ENCODE measurements at regions not wholly inside any gene's neighbourhood (a gene's known extent, or its start where the extent isn't known, plus 50 kb on each side); places are given as distances from the start of the nearest gene placed in this dataset.
"Not testable (repeated sequence)": the region's sequence is repeated elsewhere in the genome, so short reads cannot be mapped to it uniquely, and the experiment has no call there.

DNA sequence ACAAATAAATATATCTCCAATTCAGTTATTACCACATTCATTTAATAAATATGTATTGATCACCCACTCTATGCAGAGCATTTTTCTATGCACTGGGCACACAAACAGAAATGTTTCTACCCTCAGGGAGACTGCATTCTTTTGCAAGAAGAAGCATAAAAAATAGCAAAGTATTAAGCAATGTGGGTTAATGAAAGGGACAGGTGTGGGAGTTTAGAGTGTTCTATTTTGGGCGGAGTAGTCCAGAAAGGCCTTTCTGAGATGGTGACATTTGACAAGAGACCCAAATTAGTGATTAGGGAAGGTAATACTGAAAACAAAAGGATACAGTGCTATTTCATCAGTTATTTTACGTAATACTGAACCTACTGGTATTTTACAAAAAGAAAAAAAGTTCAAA, 394.3 kb upstream of the CHST9 start:
- DNase-seq (ENCODE audit: low read depth) = no peak

GRCh38 chr18:27577752-27578151, 392.6 kb upstream of the CHST9 start:
- DNase-seq (ENCODE audit: low read depth) = no peak

DNA sequence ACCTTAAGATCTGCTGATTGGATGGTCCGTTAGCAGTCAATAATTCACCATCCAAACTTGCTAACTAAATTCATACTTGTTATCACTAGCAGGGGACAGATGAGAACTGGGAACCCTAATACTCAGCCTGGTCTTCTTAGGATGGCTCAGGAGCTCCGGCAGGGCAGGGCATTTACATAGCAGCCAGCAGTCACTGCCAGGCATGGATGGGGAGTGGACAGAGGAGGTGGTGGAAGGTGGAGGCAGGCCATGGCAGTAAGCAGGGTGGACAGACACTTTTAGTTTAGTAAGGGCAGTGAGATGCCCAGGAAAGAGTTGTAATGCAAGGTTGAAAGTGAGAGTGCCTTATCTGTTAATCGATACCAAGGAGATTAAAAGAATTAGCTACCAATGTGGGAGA, 392.2 kb upstream of the CHST9 start:
- DNase-seq (ENCODE audit: low read depth) = no peak

DNA sequence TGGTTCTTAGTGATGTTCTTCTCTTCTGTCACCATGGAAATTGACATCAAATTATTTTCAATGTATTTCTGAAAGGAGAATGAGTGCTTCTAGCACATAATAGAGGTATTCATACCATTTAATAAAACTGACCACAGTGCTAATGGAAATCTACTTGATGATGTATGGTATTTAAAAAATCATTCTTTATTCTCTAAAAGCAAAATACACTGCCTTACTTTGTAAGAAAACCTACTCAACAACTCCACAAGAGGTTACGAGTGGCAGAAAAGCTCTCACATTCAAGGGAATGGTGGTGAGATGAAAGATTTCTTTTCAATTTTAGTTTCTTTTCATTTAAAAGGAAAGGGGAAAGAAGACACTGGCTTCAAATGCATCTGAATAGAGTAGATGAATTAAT, 382.3 kb upstream of the CHST9 start:
- DNase-seq (ENCODE audit: low read depth) = no peak

- no peak for DNase-seq (ENCODE audit: low read depth)
Observed at GRCh38 chr18:27564066-27564465, 379.0 kb upstream of the CHST9 start.

GRCh38 chr18:27558388-27559155, 373.5 kb upstream of the CHST9 start:
- no peak for DNase-seq (ENCODE audit: low read depth)

- no peak for DNase-seq (ENCODE audit: low read depth)
Observed at GRCh38 chr18:27556741-27557140, 371.6 kb upstream of the CHST9 start.

GRCh38 chr18:27549335-27550039, 364.4 kb upstream of the CHST9 start:
- no peak for DNase-seq (ENCODE audit: low read depth)

- DNase-seq (ENCODE audit: low read depth) = no peak
Observed at GRCh38 chr18:27546991-27547390, 361.9 kb upstream of the CHST9 start.

DNA sequence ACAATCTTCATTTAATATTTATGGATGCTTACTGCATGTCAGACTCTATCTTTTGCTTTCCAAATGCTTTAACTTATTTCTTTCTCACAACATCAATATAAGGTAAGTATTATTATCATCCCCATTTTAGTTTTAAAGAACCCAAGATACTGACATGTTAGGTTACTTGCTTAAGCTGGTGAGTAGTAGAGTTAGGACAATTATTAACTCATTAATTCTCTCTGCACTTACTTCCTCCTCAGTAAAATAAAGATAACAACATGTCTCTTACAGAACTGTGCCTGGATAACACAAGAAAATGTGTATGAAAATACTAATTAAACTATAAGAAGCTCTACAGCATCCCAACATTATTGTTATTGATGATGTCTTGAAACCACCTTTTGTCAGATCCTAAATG, 359.1 kb upstream of the CHST9 start:
- DNase-seq (ENCODE audit: low read depth) = no peak

- no peak for DNase-seq (ENCODE audit: low read depth)
Observed at GRCh38 chr18:27541293-27541692, 356.2 kb upstream of the CHST9 start.

- DNase-seq (ENCODE audit: low read depth) = no peak
Observed at GRCh38 chr18:27540111-27540510, 355.0 kb upstream of the CHST9 start.

DNA sequence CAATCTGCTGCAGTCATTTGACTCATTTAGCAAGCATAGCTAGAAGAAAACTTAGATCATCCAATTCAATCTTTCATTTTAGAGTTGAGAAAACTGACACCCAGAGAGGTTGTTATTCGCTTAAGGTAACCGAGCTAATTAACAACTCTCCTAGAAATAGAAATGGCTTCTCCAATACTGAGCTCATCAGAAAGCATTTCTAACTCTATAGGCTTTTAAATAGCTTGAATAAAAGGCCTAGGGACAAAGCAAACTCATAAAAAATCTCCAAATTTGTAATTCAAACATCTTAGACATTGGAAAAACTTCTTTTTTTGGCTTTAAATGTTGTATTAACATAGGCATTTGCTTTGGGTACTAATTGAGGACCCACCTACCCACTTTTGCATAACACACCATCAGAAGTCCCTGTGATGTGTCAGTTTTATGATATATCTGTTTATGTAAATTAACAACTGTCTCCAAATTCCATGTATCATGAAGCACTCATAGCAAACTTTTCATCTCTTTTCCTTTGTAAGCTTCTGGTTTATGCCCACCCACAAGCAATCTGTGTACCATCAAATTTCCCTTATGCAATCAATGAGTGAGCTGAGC, 343.9 kb upstream of the CHST9 start:
- no peak for DNase-seq (ENCODE audit: low read depth)

DNA sequence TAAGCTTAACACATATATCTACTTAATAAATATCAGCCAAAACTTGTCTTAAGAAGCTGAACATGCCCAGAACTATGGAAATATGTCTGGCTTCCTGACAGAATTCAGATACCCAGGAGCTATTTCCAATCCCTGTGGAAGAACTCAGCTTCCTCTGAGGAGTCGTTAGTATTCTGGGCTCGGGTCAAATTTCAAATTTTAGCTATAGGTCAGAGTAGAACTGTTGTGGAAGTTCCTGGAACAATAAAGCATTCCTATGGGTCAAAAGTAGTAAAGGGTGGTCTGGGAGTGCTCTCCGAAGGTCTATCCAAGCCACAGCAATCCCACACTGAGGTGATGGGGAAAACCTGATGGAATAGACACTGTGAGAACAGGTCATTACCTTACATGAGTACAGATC, 342.7 kb upstream of the CHST9 start:
- DNase-seq (ENCODE audit: low read depth) = no peak

DNA sequence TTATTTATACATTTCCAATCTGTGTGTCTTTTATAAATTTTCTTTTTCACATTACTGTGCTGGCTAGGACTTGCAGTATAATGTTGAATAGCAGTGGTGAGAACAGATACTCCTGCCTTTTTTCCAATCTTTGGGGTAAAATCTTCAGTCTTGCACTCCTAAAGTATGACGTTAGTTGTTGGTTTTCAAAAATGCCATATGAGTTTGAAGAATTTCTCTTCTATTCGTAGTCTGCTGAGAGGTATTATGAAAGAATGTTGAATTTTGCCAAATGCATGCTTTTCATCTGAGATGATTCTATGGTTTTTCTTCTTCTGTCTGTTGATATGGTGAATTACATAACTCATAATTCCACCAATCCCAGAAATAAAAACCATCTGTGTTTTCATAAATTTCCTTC, 335.3 kb upstream of the CHST9 start:
- DNase-seq (ENCODE audit: low read depth) = no peak

- not testable (repeated sequence) for DNase-seq (ENCODE audit: low read depth)
Observed at GRCh38 chr18:27510036-27510633, 325.0 kb upstream of the CHST9 start.

- DNase-seq (ENCODE audit: low read depth) = no peak
Observed at GRCh38 chr18:27501671-27502070, 316.6 kb upstream of the CHST9 start.

DNA sequence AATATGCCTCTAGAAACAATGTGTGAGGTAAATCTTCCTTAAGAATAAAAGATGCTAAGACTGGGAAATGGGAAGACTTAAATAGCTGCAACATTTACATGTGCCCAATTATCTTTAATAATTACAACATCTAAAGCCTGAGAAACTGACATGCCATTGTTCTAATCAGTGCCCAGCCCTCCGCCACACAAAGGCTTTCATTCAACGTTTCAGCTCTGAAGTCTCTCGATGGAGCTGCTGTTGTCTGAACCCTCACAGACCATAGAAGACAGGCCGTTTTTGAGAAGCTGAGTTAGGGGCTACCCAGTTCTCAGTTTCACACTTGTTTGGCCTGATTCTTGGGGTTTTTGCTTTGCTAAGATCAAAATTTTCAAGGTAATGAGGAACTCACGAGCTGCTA, 315.4 kb upstream of the CHST9 start:
- no peak for DNase-seq (ENCODE audit: low read depth)

DNA sequence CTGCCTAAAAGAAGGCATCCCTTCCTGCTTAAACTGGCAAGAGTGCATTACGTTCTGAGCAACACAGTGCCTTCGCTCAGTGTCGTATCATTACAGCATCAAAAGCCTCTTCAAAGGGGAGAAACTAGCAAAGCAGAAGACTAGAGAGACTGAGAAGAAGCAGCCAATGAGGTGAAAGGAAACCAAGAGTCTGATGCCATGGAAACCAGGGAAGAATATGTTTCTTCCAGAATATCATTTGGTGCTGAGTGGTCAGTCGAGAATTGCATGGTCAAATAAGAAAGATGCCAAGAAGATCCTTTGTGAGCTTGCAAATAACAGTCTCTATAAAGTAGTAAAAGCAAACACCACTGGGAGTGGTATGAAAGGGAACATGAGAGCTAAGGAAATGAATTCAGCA, 312.1 kb upstream of the CHST9 start:
- DNase-seq (ENCODE audit: low read depth) = no peak

DNA sequence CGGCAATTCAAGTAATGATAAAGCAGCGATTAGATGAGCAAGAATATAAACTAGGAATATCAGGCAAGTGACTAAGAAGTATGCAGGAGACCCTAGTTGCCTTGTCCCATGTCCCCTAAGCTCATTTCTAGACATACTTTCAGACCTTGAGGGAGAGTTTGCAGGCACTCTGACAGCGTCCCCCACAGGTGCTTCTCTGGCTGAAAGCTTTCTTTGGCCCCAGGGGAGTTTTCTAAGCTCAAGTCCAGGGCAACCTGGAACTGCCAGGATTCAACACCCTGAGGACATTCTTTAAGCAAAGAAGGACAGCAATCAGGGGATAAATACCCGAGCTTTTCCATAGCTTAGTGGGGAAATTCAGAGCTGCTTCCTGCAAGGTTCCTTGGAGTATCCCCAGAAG, 308.1 kb upstream of the CHST9 start:
- DNase-seq (ENCODE audit: low read depth) = no peak

GRCh38 chr18:27491772-27492171, 306.7 kb upstream of the CHST9 start:
- DNase-seq (ENCODE audit: low read depth) = no peak

DNA sequence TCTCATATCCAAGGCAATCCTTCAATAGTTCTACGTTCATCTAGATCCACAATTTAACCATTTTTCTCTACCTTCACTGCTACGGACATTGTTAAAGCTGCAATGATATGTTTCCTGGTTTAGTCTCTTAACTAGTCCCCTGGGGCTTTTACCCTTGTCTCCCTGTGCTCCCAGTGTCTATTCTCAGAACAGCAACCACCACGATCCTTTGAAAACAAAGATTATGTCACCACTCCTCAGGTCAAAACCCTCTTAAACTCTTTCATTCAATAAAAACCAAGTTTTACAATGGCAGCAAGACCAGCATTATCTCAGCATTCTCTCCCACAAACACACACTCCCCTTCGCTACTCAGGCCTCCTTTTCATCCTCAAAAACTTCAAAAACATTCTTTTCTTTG, 298.2 kb upstream of the CHST9 start:
- no peak for DNase-seq (ENCODE audit: low read depth)

- no peak for DNase-seq (ENCODE audit: low read depth)
Observed at GRCh38 chr18:27478459-27478858, 293.4 kb upstream of the CHST9 start.

Measured in GM04504 (cell line).